NCI-H1436 (cell line): ENCODE measurements at regions not wholly inside any gene's neighbourhood (a gene's known extent, or its start where the extent isn't known, plus 50 kb on each side); places are given as distances from the start of the nearest gene placed in this dataset.

ENCODE experiments used
- DNase-seq: peaks from one replicate; lab custom pipeline; 2025; lab: John Stamatoyannopoulos, UW

DNA sequence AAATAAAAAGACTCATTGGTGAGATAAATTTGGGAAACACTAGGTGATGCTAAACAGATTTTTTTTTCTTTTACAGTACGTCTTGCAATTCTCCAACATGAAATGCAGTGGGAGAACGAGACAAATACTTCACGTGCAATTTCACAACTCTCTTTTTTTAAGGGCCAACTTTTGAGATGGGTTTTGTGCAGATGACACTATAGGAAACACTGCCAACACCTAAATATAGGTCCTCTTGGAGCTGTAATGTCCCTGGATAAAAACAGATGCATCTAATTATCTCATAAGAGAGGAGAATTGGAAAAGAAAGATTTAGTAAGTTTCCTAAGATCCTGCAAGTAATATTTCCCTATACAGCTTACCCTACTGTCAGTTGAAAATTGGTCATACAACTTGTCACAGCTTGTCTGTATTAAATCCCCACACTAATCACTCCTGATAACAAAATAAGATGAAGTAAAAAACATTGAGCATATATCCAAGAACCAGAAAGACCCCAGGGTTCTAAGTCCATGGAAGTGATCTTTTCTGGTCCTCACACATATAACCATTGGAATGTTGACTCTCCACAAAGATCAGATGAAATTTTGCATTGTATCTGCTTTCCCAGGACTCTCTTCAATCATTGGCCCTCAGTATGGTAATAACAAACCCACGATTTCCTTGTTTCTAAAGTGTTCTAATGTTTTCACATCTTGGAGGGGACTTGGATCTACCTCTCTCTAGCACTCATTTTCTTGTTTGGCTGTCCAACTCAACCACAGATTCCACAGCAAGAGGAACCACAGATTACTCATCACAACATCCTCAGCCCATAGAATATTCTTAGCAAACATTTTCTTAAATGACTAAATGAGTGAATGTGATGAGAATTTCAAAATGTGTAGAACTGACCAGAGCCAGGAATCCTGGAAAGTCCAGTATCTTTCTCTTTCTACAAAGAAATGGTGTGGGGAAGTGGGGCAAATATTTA, 769.4 kb upstream of the USP15 start:
- DNase-seq, result no peak

DNA sequence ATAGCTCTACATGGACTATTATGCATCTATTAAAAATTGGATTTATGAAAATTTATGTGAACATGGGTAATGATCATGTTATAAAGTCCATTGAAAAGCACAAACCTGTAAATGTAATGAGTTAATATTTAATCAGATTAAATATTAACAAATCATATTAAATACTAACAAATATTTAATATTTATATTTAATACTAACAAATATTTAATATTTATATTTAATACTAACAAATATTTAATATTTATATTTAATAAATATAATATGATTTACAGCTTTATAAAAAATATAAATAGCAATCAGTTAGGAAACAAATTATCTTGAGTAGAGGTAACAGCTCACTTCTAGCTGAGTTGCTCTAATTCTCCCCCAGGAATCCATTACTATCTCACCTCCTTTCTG, 758.0 kb upstream of the USP15 start:
- no peak for DNase-seq

DNA sequence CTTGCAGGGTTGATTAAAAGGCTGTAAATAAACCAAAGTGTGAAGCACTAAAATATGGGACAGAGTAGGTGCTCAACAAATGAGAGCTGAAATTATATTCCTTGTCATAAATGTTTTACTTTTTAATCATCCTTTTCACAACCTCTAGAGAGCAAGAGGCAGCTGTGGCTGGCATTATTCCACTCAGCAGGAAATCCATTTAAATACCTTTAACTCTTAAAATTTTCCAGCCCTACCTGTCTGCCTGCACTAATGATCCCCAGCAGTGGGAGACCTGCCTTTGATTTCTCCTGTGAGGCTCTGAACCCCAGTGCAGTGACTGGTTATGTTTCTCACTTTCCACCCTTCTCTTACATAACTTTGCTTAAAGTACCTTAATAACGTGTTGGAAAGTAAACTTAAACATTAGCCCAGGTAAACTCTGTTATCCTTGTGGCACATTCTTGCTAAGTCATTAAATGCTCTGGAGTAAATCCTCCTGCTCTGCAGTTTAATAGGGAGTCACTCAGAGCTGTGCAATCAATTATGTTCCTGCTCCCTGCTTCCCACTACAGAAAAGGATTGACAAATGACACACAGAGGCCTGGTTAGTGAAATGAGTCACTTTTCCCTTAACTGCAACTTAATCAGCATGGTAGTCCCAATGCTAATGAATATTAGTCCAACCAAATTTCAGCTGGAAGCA, 755.7 kb upstream of the USP15 start:
- no peak for DNase-seq

DNA sequence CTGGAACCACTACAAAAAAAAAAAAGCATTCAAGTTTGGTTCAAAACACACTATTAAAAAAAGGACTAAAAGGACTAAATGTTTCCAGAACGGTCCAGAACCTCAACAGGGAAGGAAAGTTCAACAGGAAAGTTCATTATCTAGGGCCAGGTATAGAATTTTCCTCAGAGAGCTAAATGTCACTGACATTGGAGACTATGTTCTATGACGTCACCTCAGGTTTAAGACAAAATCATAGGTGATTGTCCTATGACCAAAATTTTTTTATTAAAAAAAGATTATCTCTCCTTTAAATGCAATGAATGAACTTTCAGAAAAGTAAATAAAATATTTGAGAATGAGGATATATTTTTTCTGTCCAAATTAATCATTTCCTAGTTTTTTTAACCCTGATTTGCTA, 746.7 kb upstream of the USP15 start:
- no peak for DNase-seq

- no peak for DNase-seq
These were observed 746.2 kb upstream of the USP15 start for GRCh38 chr12:61514016-61514415.

- DNase-seq, result no peak
These were observed 738.9 kb upstream of the USP15 start for GRCh38 chr12:61521258-61521657.

GRCh38 chr12:61523276-61523992, 736.8 kb upstream of the USP15 start:
- no peak for DNase-seq

DNA sequence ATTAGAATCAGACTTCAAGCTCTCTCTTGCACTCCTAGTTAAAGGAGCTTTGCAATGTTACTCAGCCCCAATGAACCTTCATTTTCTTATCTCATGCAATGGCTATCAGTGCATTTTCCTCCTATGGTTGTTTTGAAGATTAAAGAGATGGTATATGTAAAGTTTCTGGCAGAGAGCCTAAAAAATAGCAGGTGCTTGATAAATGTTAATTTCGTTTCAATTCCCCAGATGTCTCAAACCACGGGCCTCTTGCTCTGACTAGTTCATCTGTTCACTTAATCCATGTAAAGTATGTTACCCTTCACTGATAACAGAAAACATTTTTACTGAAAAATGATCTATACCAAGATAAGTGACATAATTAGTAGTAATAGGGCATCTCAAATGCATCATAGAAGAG, 735.4 kb upstream of the USP15 start:
- no peak for DNase-seq

- no peak for DNase-seq
These were observed 734.9 kb upstream of the USP15 start for GRCh38 chr12:61525331-61525730.

GRCh38 chr12:61530456-61530855, 729.7 kb upstream of the USP15 start:
- no peak for DNase-seq

GRCh38 chr12:61531195-61531594, 729.0 kb upstream of the USP15 start:
- DNase-seq, result no peak

- DNase-seq, result no peak
These were observed 724.1 kb upstream of the USP15 start for GRCh38 chr12:61536117-61536516.

DNA sequence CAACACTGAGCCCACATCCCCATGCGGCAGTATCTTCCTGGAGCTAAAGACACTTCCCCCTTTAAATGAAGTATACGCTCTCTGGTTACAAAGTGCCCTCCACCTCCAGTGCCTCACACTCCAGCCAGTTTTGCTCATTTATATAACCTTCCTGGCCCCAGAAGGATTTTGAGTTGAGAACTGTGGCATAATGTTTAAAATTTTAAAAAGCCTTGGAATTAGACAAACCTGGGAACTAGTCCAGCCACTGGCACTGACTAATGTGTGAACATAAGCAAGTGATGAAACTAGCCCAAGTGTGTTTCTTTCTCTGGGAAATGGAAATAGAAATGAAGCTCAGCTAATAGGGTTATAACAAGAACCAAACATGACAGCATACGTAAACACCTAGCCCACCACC, 723.7 kb upstream of the USP15 start:
- DNase-seq, result no peak

DNA sequence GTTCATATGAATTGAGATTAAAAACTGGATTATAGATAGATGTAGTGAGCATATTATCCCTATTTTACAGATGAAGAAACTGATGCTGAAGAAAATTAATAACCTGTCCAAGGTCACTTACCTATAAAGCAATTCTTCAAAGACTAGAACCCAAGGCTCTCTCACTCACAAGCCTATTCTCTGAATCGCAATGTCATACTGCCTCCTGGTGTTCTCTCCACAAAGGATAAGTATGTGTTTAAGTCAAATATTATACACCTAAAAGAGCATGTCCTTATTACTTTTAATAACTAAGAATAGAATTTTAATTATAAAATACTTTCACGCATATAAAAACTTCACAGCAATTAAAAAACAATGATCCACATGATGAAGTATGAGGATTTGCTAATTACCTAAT, 721.3 kb upstream of the USP15 start:
- DNase-seq, result no peak

- DNase-seq, result no peak
These were observed 717.7 kb upstream of the USP15 start for GRCh38 chr12:61542551-61542950.

- DNase-seq, result no peak
These were observed 713.9 kb upstream of the USP15 start for GRCh38 chr12:61546296-61546695.

DNA sequence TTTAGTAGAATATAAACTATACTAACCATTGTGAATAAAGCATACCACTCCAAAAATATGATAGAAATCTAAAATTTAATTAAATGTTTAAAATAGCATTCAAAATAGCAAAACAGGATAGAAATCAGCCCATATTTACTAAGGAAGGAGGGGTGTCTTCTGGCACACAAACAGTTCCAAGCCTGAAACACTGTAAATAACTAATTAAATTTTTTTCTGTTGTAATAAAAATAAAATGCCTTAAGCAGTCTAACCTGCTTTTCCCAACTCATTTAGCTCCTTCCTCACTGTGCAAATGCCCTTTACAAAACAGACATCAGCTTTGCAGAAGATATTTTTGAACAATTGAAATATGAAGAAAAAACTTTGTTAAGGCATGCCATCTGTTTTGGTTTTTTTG, 707.1 kb upstream of the USP15 start:
- DNase-seq, result no peak

GRCh38 chr12:61554268-61555008, 705.8 kb upstream of the USP15 start:
- DNase-seq, result no peak

DNA sequence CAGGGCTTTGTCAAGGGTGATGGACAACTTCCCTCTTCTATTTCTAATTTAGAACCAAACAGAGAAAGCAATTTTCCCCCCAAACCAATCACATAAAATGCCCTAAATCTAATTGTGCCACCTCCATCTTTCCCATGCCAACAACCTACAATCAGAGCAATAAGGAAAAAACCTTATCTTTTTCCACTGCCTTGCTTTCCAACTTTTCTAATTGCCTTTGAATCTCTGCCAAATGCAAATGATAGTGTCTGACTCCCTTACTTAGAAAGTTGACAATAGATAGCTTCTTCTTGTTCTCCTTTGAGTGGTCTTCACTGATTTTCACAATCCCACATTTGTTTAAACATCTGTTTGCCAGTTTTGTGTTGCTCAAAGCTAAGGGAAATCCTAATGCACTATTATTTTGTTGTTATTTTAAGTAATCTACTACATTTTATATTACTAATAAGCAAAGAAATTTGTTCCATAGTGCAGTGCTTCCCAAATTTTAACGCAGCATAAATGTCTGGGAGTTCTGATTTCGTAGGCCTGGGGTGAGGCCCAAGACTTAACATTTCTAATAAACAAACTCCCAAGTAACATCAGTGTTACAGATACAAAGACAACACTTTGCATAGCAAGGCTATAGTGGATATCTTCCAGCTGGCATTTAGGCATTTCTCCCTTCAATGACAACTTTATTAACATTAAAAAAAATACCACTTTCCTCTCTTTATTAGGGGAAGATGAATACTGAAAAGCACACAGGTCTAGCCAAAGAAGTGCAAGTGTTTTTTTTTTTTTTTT, 696.3 kb upstream of the USP15 start:
- no peak for DNase-seq

DNA sequence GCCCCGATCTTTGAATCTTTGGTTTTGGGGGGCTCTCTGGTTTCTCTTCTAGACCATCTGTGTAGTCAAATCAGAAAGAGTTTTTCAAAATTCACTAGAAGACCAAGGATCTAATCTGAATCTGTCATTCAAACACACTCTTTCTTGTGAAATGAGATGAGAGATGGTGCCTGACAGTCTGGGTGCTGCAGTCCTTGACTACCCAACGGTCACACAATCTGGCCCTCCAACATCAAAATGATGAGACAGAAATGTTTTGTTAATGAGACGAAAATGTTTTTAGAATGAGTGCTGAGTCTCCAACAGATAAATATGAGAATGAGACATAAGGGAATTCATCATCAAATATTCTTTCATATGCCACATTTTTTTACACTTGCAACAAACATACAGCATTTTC, 695.7 kb upstream of the USP15 start:
- DNase-seq, result no peak

DNA sequence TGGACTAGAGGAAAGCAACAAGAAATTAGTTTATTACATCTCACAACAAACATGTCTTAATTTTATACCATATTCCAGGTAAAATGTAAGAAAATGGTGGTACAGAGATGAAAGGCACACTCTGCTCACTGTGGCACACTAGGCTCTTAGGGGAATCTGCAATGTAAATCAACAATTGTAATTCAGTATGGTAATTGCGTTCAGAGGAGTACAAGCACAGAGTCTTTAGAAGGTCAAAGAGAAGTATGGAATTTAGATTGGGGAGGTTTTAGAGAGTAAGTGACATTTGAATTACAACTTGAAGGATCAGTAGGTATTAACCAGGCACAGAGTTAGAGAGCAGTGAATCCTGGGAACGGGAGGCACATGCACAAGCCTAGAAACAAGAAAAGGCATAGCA, 694.0 kb upstream of the USP15 start:
- DNase-seq, result no peak
